WTC11 (cell line): ENCODE measurements at regions not wholly inside any gene's neighbourhood (a gene's known extent, or its start where the extent isn't known, plus 50 kb on each side); places are given as distances from the start of the nearest gene placed in this dataset.

Experiments
- ATAC-seq: fragments of 200-7000 bp; cut with Tn5 transposase; 2 replicates; pipeline ENCODE4 v1.10.0; 2021; ENCODE audit warnings: mild to moderate bottlenecking, moderate library complexity
- CTCF ChIA-PET: fragments of 300-600 bp; sonication (Branson Sonifier 250); formaldehyde crosslinking; loops from one replicate; lab custom pipeline; 2021; ENCODE audit warnings: antibody characterized with exemption; lab: Charles Lee
- POLR2A ChIA-PET: fragments of 350-600 bp; sonication (Branson Sonifier 250); formaldehyde crosslinking; loops from one replicate; lab custom pipeline; 2021; ENCODE audit warnings: antibody characterized with exemption; lab: Charles Lee
- DNase-seq: peaks from one replicate; pipeline ENCODE4 v3.0.0; 2021; ENCODE audit warnings: low spot score
- H3K27ac Mint-ChIP-seq: 2 replicates; pipeline ENCODE4 v1.8.0; 2021; ENCODE audit warnings: mixed read lengths
- H3K27me3 Mint-ChIP-seq: 2 replicates; pipeline ENCODE4 v1.8.0; 2021; ENCODE audit warnings: low read depth, mild to moderate bottlenecking, moderate library complexity, mixed read lengths
- H3K36me3 Mint-ChIP-seq: 2 replicates; pipeline ENCODE4 v1.8.0; 2021; ENCODE audit warnings: mixed read lengths
- H3K4me1 Mint-ChIP-seq: 2 replicates; pipeline ENCODE4 v1.8.0; 2022; ENCODE audit warnings: mixed read lengths
- H3K4me3 Mint-ChIP-seq: 2 replicates; pipeline ENCODE4 v1.8.0; 2021; ENCODE audit warnings: mild to moderate bottlenecking, moderate library complexity, mixed read lengths
- H3K9me3 Mint-ChIP-seq: 2 replicates; pipeline ENCODE4 v1.8.0; 2021; ENCODE audit warnings: mixed read lengths
- CBFB ChIP-seq: sonication (generic); formaldehyde crosslinking; IDR thresholded peaks from 2 replicates; pipeline ENCODE4 v1.8.1; 2022; ENCODE audit warnings: mild to moderate bottlenecking, low read depth, missing genetic modification reagents
- CREM ChIP-seq: sonication (generic); formaldehyde crosslinking; IDR thresholded peaks from 2 replicates; pipeline ENCODE4 v1.8.1; 2022; ENCODE audit warnings: mild to moderate bottlenecking, missing genetic modification reagents, moderate library complexity
- FOXP1 ChIP-seq: sonication (generic); formaldehyde crosslinking; IDR thresholded peaks from 2 replicates; pipeline ENCODE4 v1.8.0; 2022; ENCODE audit warnings: missing genetic modification reagents, mild to moderate bottlenecking, moderate library complexity, borderline replicate concordance
- HMGA2 ChIP-seq: fragments of 250-450 bp; sonication (Bioruptor Pico); IDR thresholded peaks from 2 replicates; pipeline ENCODE4 v1.4.0; 2021; ENCODE audit warnings: mild to moderate bottlenecking, moderate library complexity
- IRF2 ChIP-seq: sonication (generic); formaldehyde crosslinking; IDR thresholded peaks from 2 replicates; pipeline ENCODE4 v1.8.0; 2022; ENCODE audit warnings: low read depth, missing genetic modification reagents, borderline replicate concordance
- KAT7 ChIP-seq: sonication (generic); formaldehyde crosslinking; IDR thresholded peaks from 2 replicates; pipeline ENCODE4 v1.8.1; 2023; ENCODE audit warnings: missing genetic modification reagents, mild to moderate bottlenecking, borderline replicate concordance
- NFYB ChIP-seq: sonication (generic); formaldehyde crosslinking; conservative IDR thresholded peaks from 2 replicates; pipeline ENCODE4 v1.8.0; 2022; ENCODE audit warnings: low read depth, missing genetic modification reagents
- NR2C2 ChIP-seq: sonication (generic); formaldehyde crosslinking; IDR thresholded peaks from 2 replicates; pipeline ENCODE4 v1.8.0; 2022; ENCODE audit warnings: mild to moderate bottlenecking, missing genetic modification reagents
- PRRX2 ChIP-seq: fragments of 250-450 bp; sonication (Bioruptor Pico); IDR thresholded peaks from 2 replicates; pipeline ENCODE4 v1.8.0; 2021; ENCODE audit warnings: mild to moderate bottlenecking
- TEAD1 ChIP-seq: sonication (generic); formaldehyde crosslinking; IDR thresholded peaks from 2 replicates; pipeline ENCODE4 v1.8.0; 2022; ENCODE audit warnings: mild to moderate bottlenecking, missing genetic modification reagents
- ZBTB21 ChIP-seq: sonication (generic); formaldehyde crosslinking; IDR thresholded peaks from 2 replicates; pipeline ENCODE4 v1.8.1; 2023; ENCODE audit warnings: mild to moderate bottlenecking, missing genetic modification reagents, borderline replicate concordance
- ZNF396 ChIP-seq: fragments of 250-450 bp; sonication (Bioruptor Pico); IDR thresholded peaks from 2 replicates; pipeline ENCODE4 v1.8.0; 2021; ENCODE audit warnings: mild to moderate bottlenecking, moderate library complexity, borderline replicate concordance
- TF ChIP-seq, protein P1 (sequence below): sonication (generic); formaldehyde crosslinking; IDR thresholded peaks from 2 replicates; pipeline ENCODE4 v1.8.1; 2023; ENCODE audit warnings: mild to moderate bottlenecking, moderate library complexity, missing genetic modification reagents
- TF ChIP-seq, protein P2 (sequence below): fragments of 250-450 bp; sonication (Bioruptor Pico); IDR thresholded peaks from 2 replicates; pipeline ENCODE4 v1.9.0; 2021; ENCODE audit warnings: mild to moderate bottlenecking
- TF ChIP-seq, protein P3 (sequence below): sonication (generic); formaldehyde crosslinking; IDR thresholded peaks from 2 replicates; pipeline ENCODE4 v1.8.1; 2022; ENCODE audit warnings: low read depth, missing genetic modification reagents, borderline replicate concordance
- TF ChIP-seq, protein P4 (sequence below): fragments of 250-450 bp; sonication (Bioruptor Pico); IDR thresholded peaks from 2 replicates; pipeline ENCODE4 v1.9.0; 2021; ENCODE audit warnings: mild to moderate bottlenecking
- TF ChIP-seq, protein P5 (sequence below): sonication (generic); formaldehyde crosslinking; IDR thresholded peaks from 2 replicates; pipeline ENCODE4 v1.8.1; 2022; ENCODE audit warnings: low read depth, mild to moderate bottlenecking, moderate library complexity, missing genetic modification reagents, borderline replicate concordance
- TF ChIP-seq, protein P6 (sequence below): sonication (generic); formaldehyde crosslinking; IDR thresholded peaks from 2 replicates; pipeline ENCODE4 v1.8.1; 2023; ENCODE audit warnings: mild to moderate bottlenecking, missing genetic modification reagents, moderate library complexity

DNA sequence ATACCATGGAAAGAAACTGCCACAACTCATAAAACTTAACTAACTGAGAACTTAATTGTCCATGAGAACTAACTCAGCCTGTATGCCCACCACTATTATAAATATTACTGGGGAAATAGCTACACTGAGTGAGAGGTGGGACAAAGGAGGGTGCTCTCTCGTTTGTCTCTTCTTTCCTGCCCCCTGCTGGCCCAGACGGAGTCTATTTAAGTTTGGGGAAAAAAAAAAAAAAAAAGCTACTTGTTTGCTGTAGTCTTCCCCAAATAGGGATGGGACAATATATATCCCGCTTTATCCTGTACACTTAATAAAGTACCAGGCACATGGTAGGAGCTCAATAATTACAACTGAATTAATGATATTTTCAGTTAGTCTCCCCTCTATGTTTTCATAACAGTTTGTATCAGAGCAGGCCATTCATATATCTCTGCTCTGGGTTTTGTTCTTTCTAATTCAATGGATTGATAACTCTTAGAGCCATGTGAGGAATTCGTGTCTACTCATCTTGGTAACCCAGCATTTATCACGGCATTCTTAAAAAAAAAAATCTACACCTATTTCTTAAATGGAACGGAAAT lies 647.6 kb upstream of the PKDCC start:
- Mint-ChIP-seq H3K36me3 (peaks cover 22% of the 10 kb centered on the region), H3K4me3 (no peak overlapping the region), H3K27ac (no peak overlapping the region), H3K4me1 (peaks cover 27% of the 10 kb centered on the region), H3K9me3 (peaks cover 27% of the 10 kb centered on the region), H3K27me3 (0 out of 2 replicates have a peak, but pooled peaks cover 4% of the 10 kb centered on the region)
- DNase-seq = peak; percentile 46
- POLR2A ChIA-PET = interaction anchor here (0.6 kb wide), 1 partner anchor 802 kb away, joined by 4 read pairs; no protein-coding TSS in a partner anchor
- TF ChIP-seq PRRX2 (no peak), NFYB (no peak), IRF2 (CRISPR knock-in tag) (no peak)
- TF ChIP-seq, protein P1, sequence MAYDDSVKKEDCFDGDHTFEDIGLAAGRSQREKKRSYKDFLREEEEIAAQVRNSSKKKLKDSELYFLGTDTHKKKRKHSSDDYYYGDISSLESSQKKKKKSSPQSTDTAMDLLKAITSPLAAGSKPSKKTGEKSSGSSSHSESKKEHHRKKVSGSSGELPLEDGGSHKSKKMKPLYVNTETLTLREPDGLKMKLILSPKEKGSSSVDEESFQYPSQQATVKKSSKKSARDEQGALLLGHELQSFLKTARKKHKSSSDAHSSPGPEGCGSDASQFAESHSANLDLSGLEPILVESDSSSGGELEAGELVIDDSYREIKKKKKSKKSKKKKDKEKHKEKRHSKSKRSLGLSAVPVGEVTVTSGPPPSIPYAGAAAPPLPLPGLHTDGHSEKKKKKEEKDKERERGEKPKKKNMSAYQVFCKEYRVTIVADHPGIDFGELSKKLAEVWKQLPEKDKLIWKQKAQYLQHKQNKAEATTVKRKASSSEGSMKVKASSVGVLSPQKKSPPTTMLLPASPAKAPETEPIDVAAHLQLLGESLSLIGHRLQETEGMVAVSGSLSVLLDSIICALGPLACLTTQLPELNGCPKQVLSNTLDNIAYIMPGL (CRISPR knock-in tag) = no peak
- CTCF ChIA-PET = interaction anchor here (0.6 to 2.9 kb wide), 35 partner anchors 8 to 1487 kb away, joined by 3 to 16 read pairs (median 4); no protein-coding TSS in a partner anchor
- peak; percentile 87 for ATAC-seq

DNA sequence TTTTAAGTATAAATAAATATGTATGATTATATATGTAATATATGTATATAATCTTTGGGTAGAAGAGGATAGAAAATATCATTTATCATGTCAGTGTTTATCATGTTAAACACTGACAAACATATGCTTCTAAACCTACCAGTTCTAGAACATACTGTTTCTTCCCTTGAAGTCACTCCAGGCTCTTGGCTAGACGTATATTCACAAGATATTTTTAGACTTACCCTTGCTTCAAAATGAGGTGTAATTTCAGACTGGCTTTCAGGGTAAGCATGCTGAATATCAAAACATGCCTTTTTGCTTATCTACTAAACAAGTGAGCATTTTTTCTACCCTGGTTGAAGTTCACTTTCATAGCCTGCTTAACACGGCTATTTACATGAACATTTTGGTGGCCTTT lies 642.4 kb upstream of the PKDCC start:
- DNase-seq (no peak), ATAC-seq (no peak)
- H3K36me3 Mint-ChIP-seq = no peaks in the 10 kb centered on the region
- H3K27me3 Mint-ChIP-seq = 0 out of 2 replicates have a peak, but pooled peaks cover 4% of the 10 kb centered on the region
- H3K27ac Mint-ChIP-seq = no peak overlapping the region
- CTCF ChIA-PET = no interaction called here
- peaks cover 6% of the 10 kb centered on the region for H3K4me1 Mint-ChIP-seq
- TF ChIP-seq HMGA2 = no peak
- no peak for TF ChIP-seq TEAD1 (CRISPR knock-in tag)
- TF ChIP-seq, protein P2, sequence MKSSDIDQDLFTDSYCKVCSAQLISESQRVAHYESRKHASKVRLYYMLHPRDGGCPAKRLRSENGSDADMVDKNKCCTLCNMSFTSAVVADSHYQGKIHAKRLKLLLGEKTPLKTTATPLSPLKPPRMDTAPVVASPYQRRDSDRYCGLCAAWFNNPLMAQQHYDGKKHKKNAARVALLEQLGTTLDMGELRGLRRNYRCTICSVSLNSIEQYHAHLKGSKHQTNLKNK (CRISPR knock-in tag) = no peak
- TF ChIP-seq CBFB (CRISPR knock-in tag) = no peak
- TF ChIP-seq KAT7 = no peak
- TF ChIP-seq NR2C2 (CRISPR knock-in tag) = no peak
- TF ChIP-seq CREM (CRISPR knock-in tag) = no peak
- TF ChIP-seq FOXP1 = no peak
- TF ChIP-seq, protein P3, sequence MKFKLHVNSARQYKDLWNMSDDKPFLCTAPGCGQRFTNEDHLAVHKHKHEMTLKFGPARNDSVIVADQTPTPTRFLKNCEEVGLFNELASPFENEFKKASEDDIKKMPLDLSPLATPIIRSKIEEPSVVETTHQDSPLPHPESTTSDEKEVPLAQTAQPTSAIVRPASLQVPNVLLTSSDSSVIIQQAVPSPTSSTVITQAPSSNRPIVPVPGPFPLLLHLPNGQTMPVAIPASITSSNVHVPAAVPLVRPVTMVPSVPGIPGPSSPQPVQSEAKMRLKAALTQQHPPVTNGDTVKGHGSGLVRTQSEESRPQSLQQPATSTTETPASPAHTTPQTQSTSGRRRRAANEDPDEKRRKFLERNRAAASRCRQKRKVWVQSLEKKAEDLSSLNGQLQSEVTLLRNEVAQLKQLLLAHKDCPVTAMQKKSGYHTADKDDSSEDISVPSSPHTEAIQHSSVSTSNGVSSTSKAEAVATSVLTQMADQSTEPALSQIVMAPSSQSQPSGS (CRISPR knock-in tag) = no peak
- no peak for TF ChIP-seq ZBTB21 (CRISPR knock-in tag)
- TF ChIP-seq, protein P4, sequence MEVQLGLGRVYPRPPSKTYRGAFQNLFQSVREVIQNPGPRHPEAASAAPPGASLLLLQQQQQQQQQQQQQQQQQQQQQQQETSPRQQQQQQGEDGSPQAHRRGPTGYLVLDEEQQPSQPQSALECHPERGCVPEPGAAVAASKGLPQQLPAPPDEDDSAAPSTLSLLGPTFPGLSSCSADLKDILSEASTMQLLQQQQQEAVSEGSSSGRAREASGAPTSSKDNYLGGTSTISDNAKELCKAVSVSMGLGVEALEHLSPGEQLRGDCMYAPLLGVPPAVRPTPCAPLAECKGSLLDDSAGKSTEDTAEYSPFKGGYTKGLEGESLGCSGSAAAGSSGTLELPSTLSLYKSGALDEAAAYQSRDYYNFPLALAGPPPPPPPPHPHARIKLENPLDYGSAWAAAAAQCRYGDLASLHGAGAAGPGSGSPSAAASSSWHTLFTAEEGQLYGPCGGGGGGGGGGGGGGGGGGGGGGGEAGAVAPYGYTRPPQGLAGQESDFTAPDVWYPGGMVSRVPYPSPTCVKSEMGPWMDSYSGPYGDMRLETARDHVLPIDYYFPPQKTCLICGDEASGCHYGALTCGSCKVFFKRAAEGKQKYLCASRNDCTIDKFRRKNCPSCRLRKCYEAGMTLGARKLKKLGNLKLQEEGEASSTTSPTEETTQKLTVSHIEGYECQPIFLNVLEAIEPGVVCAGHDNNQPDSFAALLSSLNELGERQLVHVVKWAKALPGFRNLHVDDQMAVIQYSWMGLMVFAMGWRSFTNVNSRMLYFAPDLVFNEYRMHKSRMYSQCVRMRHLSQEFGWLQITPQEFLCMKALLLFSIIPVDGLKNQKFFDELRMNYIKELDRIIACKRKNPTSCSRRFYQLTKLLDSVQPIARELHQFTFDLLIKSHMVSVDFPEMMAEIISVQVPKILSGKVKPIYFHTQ (CRISPR knock-in tag) = no peak
- TF ChIP-seq, protein P5, sequence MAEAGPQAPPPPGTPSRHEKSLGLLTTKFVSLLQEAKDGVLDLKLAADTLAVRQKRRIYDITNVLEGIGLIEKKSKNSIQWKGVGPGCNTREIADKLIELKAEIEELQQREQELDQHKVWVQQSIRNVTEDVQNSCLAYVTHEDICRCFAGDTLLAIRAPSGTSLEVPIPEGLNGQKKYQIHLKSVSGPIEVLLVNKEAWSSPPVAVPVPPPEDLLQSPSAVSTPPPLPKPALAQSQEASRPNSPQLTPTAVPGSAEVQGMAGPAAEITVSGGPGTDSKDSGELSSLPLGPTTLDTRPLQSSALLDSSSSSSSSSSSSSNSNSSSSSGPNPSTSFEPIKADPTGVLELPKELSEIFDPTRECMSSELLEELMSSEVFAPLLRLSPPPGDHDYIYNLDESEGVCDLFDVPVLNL (CRISPR knock-in tag) = no peak
- TF ChIP-seq, protein P6, sequence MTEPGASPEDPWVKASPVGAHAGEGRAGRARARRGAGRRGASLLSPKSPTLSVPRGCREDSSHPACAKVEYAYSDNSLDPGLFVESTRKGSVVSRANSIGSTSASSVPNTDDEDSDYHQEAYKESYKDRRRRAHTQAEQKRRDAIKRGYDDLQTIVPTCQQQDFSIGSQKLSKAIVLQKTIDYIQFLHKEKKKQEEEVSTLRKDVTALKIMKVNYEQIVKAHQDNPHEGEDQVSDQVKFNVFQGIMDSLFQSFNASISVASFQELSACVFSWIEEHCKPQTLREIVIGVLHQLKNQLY (CRISPR knock-in tag) = no peak
- no peak for TF ChIP-seq ZNF396 (CRISPR knock-in tag)
- TF ChIP-seq, all 79 proteins: peak for 0
- POLR2A ChIA-PET = no interaction called here
- peaks cover 5% of the 10 kb centered on the region for H3K9me3 Mint-ChIP-seq
- no peak overlapping the region for H3K4me3 Mint-ChIP-seq
